BLaER1 treated with 17β-estradiol and CSF1 and Interleukin-3, amounts not matched to agents 10 nM and 100 nM (cell line): ENCODE measurements at regions not wholly inside any gene's neighbourhood (a gene's known extent, or its start where the extent isn't known, plus 50 kb on each side); places are given as distances from the start of the nearest gene placed in this dataset.
"Not testable (repeated sequence)": the region's sequence is repeated elsewhere in the genome, so short reads cannot be mapped to it uniquely, and the experiment has no call there.

Experiments
- H3K27ac ChIP-seq, 11 experiments: shearing (Covaris generic); formaldehyde crosslinking; 2 replicates each; pipeline ENCODE4 v1.8.1; 2022
- H3K27me3 ChIP-seq, 11 experiments: shearing (Covaris generic); formaldehyde crosslinking; 2 replicates each; pipeline ENCODE4 v1.8.1; 2022
- H3K36me3 ChIP-seq, 11 experiments: shearing (Covaris generic); formaldehyde crosslinking; 2 replicates each; pipeline ENCODE4 v1.8.1; 2022
- H3K4me1 ChIP-seq, 10 experiments: shearing (Covaris generic); formaldehyde crosslinking; 2 replicates each; pipeline ENCODE4 v1.8.1; 2022
- H3K4me2 ChIP-seq, 11 experiments: shearing (Covaris generic); formaldehyde crosslinking; 2 replicates each; pipeline ENCODE4 v1.8.1; 2022
- H3K4me3 ChIP-seq, 10 experiments: shearing (Covaris generic); formaldehyde crosslinking; 2 replicates each; pipeline ENCODE4 v1.8.1; 2022
- H3K9ac ChIP-seq, 11 experiments: shearing (Covaris generic); formaldehyde crosslinking; 2 replicates each; pipeline ENCODE4 v1.8.1; 2022
- H3K9me3 ChIP-seq, 11 experiments: shearing (Covaris generic); formaldehyde crosslinking; replicated peaks in 1 of 11; 2 replicates each; pipeline ENCODE4 v1.8.1; 2022
- H4K20me1 ChIP-seq, 11 experiments: shearing (Covaris generic); formaldehyde crosslinking; 2 replicates each; pipeline ENCODE4 v1.8.1; 2022
- Cebpa-rat ChIP-seq, 11 experiments: shearing (Covaris generic); IDR thresholded peaks; 2 replicates each; pipeline ENCODE4 v1.8.1; 2022

GRCh38 chr7:29677254-29677653 is 113.6 kb downstream of the PRR15 start:
- H3K4me1 ChIP-seq, H3K27ac ChIP-seq, H3K36me3 ChIP-seq, H3K4me2 ChIP-seq, H3K4me3 ChIP-seq, H4K20me1 ChIP-seq, H3K9me3 ChIP-seq, H3K27me3 ChIP-seq, H3K9ac ChIP-seq: not testable (repeated sequence)

- H3K27me3 ChIP-seq, result peaks cover 0 to 13% (median 4%) of the 10 kb centered on the region in 11 experiments; a peak in 9 of 22 replicates
- H3K36me3 ChIP-seq, H3K4me2 ChIP-seq, H4K20me1 ChIP-seq, H3K9ac ChIP-seq, H3K27ac ChIP-seq, H3K4me1 ChIP-seq, H3K9me3 ChIP-seq, H3K4me3 ChIP-seq: not testable (repeated sequence)
Observed at GRCh38 chr7:29679963-29680362, 116.3 kb downstream of the PRR15 start.

GRCh38 chr7:29680601-29681000 is 117.0 kb downstream of the PRR15 start:
- not testable (repeated sequence) for H3K36me3 ChIP-seq, H3K4me2 ChIP-seq, H3K9me3 ChIP-seq, H3K9ac ChIP-seq, H4K20me1 ChIP-seq, H3K4me1 ChIP-seq, H3K4me3 ChIP-seq, H3K27ac ChIP-seq
- peaks cover 0 to 14% (median 4%) of the 10 kb centered on the region in 11 experiments; a peak in 9 of 22 replicates for H3K27me3 ChIP-seq

GRCh38 chr7:29684151-29684786 is 120.6 kb downstream of the PRR15 start:
- not testable (repeated sequence) for H3K36me3 ChIP-seq

GRCh38 chr7:29684787-29685650 is 121.3 kb upstream of the WIPF3 start:
- Histone ChIP-seq H3K4me1 (peaks cover 0 to 9% (median 4%) of the 10 kb centered on the region in 10 experiments; a peak in 8 of 20 replicates), H3K9me3 (no peaks in the 10 kb centered on the region), H3K9ac (peak overlapping the region; percentile 82 to 90 (median 85)), H3K4me3 (peak overlapping the region; percentile 83 to 95 (median 90)), H4K20me1 (no peaks in the 10 kb centered on the region; a peak in 1 of 22 replicates), H3K36me3 (no peaks in the 10 kb centered on the region), H3K4me2 (peak overlapping the region; percentile 76 to 91 (median 88)), H3K27ac (peak overlapping the region; percentile 67 to 85 (median 83); a peak in 21 of 22 replicates), H3K27me3 (peaks cover 0 to 14% (median 4%) of the 10 kb centered on the region in 11 experiments; a peak in 9 of 22 replicates)
- no peak for TF ChIP-seq Cebpa-rat (IDR thresholded peaks at IDR 0.05)

More at GRCh38 chr7:29684151-29684786, 120.6 kb downstream of the PRR15 start:
- Histone ChIP-seq H3K27me3 (peaks cover 0 to 14% (median 4%) of the 10 kb centered on the region in 11 experiments; a peak in 9 of 22 replicates), H3K27ac (peak overlapping the region in 10 of 11 experiments; percentile 75 to 85 (median 83); a peak in 19 of 22 replicates), H3K4me3 (peak overlapping the region; percentile 83 to 95 (median 90)), H3K4me2 (peak overlapping the region; percentile 76 to 91 (median 88)), H3K9ac (peak overlapping the region; percentile 82 to 90 (median 85); a peak in 21 of 22 replicates)
- H3K9me3 ChIP-seq, H3K4me1 ChIP-seq, H4K20me1 ChIP-seq: not testable (repeated sequence)

- not testable (repeated sequence) for H3K4me1 ChIP-seq, H4K20me1 ChIP-seq, H3K36me3 ChIP-seq, H3K9me3 ChIP-seq
- Histone ChIP-seq H3K27me3 (peaks cover 0 to 14% (median 4%) of the 10 kb centered on the region in 11 experiments; a peak in 9 of 22 replicates), H3K27ac (peak overlapping the region in 9 of 11 experiments; percentile 75 to 85 (median 83); a peak in 17 of 22 replicates), H3K4me2 (peak overlapping the region; percentile 76 to 91 (median 88); a peak in 21 of 22 replicates), H3K9ac (peak overlapping the region; percentile 82 to 90 (median 85); a peak in 21 of 22 replicates), H3K4me3 (peak overlapping the region; percentile 83 to 95 (median 90))
Observed at GRCh38 chr7:29685651-29686271, 120.5 kb upstream of the WIPF3 start.

GRCh38 chr7:29690510-29690909 is 115.8 kb upstream of the WIPF3 start:
- H3K4me2 ChIP-seq, H3K9me3 ChIP-seq, H3K4me1 ChIP-seq, H3K36me3 ChIP-seq, H3K4me3 ChIP-seq, H3K9ac ChIP-seq, H3K27ac ChIP-seq, H4K20me1 ChIP-seq, H3K27me3 ChIP-seq: not testable (repeated sequence)

- H3K9ac ChIP-seq, H3K4me2 ChIP-seq, H3K27me3 ChIP-seq, H3K36me3 ChIP-seq, H3K4me1 ChIP-seq, H4K20me1 ChIP-seq, H3K9me3 ChIP-seq, H3K27ac ChIP-seq, H3K4me3 ChIP-seq: not testable (repeated sequence)
Observed at GRCh38 chr7:29696402-29696801, 109.9 kb upstream of the WIPF3 start.

- H3K4me2 ChIP-seq, H3K27me3 ChIP-seq, H3K9me3 ChIP-seq, H3K4me3 ChIP-seq, H3K27ac ChIP-seq, H3K4me1 ChIP-seq, H3K9ac ChIP-seq, H4K20me1 ChIP-seq, H3K36me3 ChIP-seq: not testable (repeated sequence)
Observed at GRCh38 chr7:29699723-29700122, 106.6 kb upstream of the WIPF3 start.

GRCh38 chr7:29701540-29701939 is 104.8 kb upstream of the WIPF3 start:
- H3K4me2 ChIP-seq, H3K27me3 ChIP-seq, H3K9ac ChIP-seq, H4K20me1 ChIP-seq, H3K27ac ChIP-seq, H3K9me3 ChIP-seq, H3K36me3 ChIP-seq, H3K4me1 ChIP-seq, H3K4me3 ChIP-seq: not testable (repeated sequence)

GRCh38 chr7:29703830-29704229 is 102.5 kb upstream of the WIPF3 start:
- H3K36me3 ChIP-seq, H3K4me3 ChIP-seq, H3K9me3 ChIP-seq, H3K9ac ChIP-seq, H3K4me2 ChIP-seq, H3K4me1 ChIP-seq, H4K20me1 ChIP-seq, H3K27me3 ChIP-seq, H3K27ac ChIP-seq: not testable (repeated sequence)

GRCh38 chr7:29709002-29709401 is 97.3 kb upstream of the WIPF3 start:
- not testable (repeated sequence) for H3K9ac ChIP-seq, H4K20me1 ChIP-seq, H3K27ac ChIP-seq, H3K4me1 ChIP-seq, H3K9me3 ChIP-seq, H3K36me3 ChIP-seq, H3K4me3 ChIP-seq, H3K4me2 ChIP-seq, H3K27me3 ChIP-seq

GRCh38 chr7:29723127-29723526 is 83.2 kb upstream of the WIPF3 start:
- H3K9me3 ChIP-seq, H3K27ac ChIP-seq, H3K4me3 ChIP-seq, H3K27me3 ChIP-seq, H4K20me1 ChIP-seq, H3K36me3 ChIP-seq, H3K4me2 ChIP-seq, H3K9ac ChIP-seq: not testable (repeated sequence)
- H3K4me1 ChIP-seq, result peaks cover 0 to 10% (median 4%) of the 10 kb centered on the region in 10 experiments; a peak in 10 of 20 replicates
